ENCODE measurements at regions not wholly inside any gene's neighbourhood (a gene's known extent, or its start where the extent isn't known, plus 50 kb on each side); places are given as distances from the start of the nearest gene placed in this dataset.
"Not testable (repeated sequence)": the region's sequence is repeated elsewhere in the genome, so short reads cannot be mapped to it uniquely, and the experiment has no call there.

DNA sequence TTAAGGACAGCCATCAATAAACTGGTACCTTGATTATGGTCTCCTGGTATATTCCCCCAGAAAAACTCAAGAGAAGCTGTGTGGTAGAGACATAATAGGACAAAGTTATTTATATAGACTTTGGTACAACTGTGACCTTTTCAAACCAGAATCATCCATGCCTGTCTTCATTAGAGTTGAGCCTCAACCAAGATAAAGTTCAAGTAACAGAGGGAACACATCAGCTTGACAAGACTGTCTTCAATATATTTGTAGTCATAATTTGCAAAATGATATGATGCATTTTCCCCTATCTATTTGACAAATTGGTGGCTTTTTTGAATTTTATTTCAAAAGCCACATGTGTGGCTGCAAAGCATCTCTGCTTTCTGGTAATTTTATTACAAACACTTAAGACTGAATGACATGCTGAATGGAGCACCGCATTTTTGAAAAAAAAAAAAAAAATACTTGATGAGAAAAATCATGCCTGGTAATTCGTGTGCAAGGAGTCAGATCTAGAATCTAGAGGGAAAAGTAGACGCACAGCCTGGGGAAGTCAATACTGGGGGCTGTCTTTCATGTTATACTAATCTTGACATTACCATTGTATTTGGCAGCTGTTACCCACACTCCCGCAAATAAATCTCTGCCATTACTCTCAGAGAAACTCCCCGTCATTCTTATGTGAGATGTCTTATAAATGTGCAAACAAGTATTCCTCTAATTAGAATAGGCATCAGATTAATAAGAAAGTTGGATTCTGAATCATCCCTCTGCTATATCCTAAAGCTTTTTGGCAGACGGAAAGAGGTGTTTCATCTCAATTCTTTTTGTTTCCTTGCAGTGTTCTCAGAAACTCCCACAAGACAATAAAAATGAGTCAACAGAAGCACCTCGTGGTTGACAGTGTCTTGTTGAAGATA lies 554.8 kb upstream of the CBLB start:
- DNase-seq, result no peak

DNA sequence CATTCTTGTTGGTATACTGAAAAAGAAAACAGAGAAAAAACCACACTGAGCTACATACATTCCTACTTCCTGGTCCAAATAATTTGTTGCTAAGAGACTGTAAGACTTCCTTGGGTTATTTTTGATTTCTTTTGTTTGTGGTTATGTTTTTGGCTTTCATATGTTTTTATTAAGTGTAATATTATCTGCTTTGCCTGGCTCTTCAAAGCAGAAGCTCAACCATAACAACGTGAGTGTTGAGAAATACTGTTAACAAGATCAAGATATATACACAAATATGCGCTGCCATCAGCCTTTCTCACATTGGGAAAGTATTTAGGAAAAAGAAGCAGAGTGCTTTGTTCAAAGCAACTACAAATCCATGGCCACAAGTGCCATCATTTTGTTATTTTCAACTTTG lies 556.2 kb upstream of the CBLB start:
- DNase-seq, result no peak

DNA sequence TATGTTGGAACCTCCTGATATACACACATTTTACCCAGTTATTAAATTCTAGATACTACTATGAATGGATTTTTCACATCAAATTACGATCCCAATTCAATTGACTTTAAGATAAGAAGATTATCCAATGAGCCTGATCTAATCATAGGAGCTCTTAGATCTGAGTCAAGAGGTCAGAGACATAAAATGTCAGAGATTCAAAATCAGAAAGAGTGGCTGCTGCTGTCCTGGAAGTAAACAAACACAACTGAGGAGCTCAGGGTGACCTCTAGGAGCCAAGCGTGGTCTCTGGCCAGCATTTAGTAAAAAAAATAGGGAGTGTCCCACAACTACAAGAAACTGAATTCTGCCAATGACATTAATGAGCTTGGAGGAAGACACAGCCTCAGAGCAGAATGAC lies 557.1 kb upstream of the CBLB start:
- DNase-seq, result no peak

DNA sequence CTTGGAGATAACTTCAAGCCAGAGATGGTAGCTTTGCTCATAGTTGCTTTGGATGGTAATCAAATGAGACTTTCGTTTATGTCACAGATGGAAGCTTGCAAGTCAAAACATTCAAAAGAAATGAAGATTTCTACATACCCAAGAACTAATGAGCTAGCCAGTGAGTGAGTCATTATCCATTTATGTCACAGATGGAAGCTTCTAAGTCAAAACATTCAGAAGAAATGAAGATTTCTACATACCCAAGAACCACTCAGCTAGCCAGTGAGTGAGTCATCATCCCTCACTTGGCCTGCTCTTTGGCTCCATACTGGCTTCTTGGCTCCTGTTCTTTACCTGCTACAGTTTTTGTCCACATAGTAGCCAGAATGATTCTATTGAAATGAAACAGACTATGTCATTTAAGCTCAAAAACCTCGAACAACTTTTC lies 559.8 kb upstream of the CBLB start:
- no peak for DNase-seq

DNA sequence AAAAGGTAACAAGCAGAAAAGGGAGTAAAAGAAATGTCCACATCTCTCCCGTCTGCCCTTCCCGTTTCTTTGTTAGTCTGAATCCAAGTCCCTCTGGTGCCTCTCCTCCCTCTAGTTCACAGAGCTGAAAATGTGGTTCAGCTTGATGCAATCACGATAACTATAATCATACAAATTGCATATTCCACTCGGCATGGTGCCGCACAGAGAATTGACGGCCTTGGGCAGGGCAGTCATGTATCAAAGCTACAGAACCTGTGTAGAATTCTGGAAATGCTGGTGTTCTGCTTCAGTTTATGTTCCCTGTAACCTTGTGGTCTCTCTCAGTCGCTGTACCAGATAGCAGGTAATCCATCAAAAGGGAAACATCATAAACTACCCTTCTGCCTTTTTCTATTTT lies 562.9 kb upstream of the CBLB start:
- no peak for DNase-seq

DNA sequence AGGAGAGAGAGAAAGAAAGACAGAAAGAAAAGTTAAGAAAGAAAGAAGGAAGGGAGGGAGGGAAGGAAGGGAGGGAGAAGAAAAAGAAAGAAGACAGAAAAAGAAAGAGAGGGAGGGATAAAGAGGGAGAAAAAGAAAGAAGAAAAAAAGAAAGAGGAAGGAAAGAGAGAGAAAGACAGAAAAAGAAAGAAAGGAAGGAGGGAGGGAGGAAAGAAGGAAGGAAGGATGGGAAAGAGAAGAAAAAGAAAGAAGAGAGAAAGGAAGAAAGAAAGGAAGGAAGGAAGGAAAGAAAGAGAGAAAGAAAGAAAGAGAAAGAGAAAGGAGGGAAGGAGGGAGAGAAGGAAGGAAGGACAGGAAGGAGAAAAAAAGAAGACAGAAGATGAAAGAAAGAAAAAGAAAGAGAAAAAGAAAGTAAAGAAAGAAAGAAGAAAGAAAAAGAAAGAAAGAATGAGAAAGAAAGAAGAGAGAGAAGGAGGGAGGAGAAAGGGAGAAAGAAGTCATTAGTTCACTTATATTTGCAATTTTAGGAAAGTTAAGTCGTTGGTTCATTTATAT lies 567.2 kb upstream of the CBLB start:
- DNase-seq, result no peak

DNA sequence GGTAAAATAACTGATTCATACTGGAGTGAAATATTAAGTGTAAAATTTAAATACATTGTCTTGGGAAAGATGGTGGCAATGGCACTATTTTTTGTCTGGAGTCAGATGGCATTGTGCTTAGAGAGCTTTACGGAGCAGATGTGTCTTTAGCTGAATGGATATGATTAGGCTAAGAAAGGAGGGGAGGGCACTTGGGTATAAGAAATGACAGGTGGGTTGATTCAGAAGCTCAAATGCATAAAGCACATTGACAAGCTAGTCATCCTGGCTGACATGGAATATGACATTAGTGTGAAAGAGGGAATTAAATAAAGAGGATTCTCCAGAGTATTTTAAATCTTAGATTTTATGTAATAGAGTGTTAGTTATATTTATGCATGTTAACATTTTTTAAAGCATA lies 570.1 kb upstream of the CBLB start:
- DNase-seq, result no peak

DNA sequence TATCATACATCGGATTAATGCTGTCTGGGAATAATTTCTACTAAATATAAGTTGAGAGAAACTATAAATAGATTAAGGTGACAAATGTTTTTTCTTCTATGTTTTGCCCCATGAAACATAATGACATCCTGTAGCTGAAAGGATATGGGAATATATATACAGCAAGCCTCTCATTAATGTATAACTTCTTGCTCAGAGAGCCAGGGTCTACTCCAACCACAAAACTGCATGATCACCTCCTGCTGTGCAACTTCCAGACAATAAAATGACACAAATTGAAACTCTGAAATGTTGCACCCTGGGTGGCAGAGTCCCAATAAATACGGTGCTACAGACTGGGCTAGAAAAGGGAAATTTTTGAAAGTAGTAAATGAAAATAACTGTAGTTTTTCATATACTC lies 571.9 kb upstream of the CBLB start:
- no peak for DNase-seq

DNA sequence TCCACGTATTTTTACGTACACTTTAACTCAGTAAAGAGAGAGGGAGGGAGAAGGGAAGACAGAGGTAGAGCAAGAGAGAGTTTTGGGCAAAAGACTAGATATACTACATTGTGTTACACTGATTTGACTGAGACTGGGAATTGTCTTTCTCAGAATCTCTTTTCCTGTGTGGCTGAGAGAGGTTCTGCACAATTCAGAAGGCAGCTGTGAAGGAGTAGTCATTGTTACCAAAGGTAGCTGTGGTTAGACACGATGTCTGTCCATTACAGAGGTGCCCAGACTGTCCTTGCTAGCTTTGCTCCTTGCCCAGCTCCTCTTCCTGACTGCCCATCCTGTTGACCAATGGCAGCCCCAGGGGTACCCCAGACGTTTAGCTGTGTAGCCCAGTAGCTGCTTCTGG lies 577.5 kb upstream of the CBLB start:
- DNase-seq, result no peak

DNA sequence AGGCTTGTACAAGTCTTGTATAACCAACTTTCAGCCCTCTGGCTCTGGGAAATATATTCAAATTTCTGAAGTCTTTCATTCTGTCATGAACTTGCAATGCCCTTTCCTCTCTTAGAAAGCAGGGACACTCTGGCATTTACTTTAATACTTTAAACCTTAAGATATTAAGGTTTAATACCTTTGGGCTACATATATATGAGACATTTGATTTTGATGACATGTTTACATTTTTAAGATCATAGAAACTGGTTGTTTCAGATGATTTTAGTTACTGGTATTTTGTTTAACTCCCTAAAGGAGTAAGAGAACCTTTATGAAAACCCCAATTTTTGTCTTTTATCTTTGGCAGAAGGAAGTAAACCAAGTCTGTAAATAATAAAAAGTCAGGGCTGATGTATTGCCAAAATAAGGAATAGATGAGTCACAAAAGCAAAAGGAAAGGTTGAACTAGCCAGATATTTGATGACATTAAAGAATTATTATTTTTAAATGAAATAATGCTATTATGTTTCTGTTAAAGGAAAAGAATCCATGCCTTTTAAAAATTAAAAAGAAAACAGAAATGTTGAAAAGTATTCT lies 579.0 kb upstream of the CBLB start:
- DNase-seq, result no peak

DNA sequence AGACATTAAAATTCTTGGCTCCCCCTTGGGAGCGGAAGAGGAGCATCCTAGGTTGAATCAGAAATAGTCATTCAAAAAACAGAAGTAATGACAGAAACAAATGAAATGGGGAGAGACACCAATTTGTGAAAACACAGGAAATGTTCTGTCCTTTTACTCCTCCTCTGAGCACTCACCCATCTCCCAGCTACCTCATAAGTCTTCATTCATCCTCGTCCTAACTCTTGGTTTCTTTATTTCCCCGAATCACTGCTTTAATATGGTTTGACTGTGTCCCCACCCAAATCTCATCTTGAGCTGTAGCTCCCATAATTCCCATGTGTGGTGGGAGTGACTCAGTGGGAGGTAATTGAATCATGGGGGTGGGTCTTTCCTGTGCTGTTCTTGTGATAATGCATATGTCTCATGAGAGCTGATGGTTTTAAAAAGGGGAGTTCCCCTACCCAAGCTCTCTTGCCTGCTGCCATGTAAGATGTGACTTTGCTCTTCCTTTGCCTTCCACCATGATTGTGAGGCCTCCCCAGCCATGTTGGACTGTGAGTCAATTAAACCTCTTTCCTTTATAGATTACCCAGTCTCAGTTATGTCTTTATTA lies 579.7 kb upstream of the CBLB start:
- DNase-seq, result not testable (repeated sequence)

DNA sequence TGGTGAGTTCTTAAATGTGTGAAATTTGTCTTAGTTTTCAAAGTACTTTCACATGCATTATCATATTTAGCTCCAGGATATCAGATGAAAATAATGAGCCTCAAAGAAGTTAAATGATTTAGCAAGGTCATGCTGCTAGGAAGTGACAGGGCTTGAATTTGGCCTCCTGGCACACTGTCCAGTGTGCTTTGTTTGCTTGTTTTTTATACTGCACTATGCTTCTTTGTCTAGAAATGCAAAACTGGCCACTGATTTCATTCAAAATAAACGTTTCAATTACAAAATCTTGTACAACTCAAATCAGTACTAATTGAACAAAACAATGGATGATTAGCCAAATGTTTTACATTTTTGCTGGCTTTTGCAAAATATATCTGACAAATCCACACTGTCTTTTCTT lies 583.3 kb upstream of the CBLB start:
- no peak for DNase-seq

DNA sequence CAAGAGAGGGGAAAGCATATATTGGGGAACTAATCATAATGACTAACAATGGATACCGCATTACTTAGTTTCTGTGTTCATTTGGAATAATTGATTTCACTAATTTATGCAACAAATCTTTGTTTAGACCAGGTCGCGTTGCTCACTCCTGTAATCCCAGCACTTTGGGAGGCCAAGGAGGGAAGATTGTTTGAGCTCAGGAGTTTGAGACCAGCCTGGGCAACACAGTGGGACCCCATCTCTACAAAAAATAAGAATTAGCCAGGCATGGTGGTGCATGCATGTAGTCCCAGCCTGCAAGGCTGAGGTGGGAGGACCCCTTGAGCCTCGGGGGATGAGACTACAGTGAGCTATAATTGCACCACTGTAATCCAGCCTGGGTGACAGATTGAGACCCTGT lies 585.7 kb upstream of the CBLB start:
- DNase-seq, result no peak

DNA sequence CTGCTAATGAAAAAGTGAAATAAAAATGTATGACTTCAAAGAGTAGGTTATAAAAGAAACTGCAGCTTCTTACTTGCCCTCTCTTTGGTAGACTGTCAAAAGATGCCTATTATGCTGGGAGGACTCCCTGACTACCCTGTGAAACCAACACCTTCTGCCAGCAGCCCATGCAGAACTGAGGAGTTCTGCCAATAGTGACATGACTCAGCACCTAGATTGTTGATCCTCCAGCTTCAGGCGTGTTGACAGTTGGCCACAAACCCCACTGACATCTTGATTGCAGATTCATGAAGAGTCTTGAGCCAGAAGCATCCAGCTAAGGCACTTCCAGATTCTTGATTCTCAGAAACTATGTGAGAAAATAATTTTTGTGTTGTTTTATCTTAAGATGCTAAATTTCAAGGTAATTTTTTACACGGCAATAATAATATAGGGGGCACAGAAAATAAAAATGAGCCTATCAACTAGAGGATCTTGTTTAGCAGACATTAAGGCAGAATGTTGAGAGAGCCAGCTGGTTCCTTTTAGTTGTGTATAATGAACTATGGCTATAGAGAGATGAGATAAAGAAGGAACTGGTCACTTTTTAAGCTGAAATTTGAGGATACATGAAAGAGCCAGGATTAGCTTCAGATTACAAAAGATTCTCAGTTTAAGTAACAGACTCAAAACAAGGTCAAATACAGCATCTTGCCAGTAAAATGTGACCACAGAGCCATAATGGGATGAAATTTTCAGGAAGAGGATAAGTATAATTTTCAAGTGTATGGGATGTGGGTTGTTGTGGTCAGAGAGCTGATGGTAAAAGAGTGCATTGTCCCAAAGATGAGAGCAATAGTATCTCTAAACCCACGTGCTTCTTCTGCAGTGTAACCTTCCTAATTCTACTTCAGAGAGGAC lies 588.7 kb upstream of the CBLB start:
- no peak for DNase-seq

DNA sequence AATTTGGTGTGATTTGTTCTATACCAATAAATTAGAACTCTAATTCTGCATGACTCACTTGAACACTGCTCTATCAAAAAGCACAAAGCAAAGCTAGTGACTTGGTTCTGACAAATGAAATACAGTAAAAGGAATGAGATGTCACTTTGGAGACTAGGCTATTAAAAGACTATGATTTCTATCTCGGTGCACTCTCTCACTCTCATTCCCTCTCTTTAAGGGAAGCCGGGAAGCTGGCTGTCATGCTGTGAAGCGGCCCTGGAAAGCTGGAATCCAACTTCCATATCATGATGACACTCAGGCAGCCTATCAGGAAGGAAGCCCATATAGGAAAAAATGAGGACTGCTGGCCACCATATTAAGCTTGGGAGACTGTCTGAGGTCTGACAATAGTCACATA lies 590.1 kb upstream of the CBLB start:
- no peak for DNase-seq

DNA sequence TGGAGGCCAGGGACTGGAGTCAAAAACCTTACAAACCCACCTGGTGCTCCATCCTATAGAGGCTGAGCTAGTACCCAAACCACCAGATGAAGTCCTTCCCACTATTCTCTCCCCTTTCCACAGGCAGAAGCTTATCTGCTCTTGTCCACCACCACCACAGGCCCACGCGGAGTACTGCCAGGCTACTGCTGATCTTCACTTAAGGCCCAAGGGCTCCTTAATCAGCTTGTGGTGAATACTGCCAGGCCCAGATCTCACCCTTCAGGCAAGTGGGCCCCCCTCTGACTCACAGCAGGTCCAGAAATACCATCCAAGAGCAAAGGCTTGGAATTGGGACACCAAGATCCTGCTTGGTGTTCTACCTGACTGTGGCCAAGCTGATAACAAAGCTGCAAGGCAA lies 598.1 kb upstream of the CBLB start:
- DNase-seq, result no peak

DNA sequence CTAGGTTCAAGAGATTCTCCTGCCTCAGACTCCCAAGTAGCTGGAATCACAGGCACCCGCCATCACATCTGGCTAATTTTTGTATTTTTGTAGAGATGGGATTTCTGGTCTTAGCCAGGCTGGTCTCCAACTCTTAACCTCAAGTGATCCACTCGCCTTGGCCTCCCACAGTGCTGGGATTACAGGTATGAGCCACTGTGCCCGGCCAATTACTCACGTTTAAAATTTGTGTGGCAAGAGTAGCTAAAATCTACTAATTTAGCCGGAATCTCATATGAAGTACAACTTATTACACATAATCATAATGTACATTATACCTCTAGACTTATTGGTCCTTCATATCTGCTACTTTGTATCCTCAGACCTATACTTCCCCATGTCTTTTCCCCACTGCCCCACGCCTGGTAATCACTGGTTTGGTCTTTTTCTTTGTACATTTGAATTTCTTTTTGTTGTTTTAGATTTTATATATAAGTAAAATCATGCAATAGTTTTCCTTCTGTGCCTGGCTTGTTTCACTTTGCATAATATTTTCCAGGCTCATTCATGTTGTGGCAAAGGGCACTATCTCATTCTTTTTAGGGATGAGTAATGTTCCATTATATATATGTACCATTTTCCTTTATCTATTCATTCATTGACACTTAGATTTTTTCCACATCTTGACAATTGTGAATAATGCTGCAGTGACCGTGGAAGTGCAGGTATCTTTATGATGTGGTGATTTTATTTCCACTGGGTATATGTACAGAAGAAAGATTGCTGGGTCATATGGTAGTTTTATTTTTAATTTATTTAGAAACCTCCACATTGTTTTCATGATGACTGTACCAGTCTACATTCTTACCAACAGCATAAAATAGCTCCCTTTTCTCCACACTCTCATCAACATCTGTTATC lies 605.0 kb upstream of the CBLB start:
- no peak for DNase-seq

DNA sequence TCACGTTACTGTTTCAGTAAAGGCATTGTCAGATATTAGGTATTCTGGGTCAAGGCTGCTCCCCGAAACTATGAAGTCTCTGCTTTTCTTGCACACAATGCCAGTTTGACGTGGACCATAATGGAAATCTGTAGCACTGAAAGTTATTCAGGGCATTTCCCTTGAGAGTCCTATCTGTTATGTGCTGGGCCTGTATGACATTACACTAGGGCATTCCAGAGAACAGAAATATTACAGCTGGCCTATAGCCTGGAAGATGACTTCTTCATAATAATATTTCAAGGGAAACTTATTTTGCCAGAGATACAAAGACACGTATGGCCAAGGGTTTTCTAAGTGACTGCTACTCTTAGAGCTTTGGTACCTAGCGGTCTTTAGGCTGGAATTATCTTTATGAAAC lies 613.6 kb upstream of the CBLB start:
- DNase-seq, result no peak

DNA sequence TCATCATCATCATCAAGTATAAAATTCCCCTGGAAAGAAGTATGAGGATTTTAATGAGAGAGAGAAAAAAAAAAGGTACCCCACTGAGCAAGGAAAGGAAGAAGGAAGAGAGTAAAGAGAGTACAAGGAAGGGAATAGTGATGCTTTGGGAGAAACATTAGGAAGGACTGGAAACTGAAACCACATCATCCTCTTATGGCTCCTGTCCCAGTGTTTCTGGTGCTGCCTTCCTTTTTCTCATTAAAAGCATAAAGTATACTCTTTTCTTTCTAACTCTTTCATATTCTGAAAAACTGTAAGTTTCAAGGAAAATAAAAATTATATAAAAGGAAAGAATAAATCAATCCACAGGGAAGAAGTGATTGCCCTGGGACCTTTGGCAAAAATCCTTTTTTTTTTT lies 616.4 kb upstream of the CBLB start:
- DNase-seq, result no peak

DNA sequence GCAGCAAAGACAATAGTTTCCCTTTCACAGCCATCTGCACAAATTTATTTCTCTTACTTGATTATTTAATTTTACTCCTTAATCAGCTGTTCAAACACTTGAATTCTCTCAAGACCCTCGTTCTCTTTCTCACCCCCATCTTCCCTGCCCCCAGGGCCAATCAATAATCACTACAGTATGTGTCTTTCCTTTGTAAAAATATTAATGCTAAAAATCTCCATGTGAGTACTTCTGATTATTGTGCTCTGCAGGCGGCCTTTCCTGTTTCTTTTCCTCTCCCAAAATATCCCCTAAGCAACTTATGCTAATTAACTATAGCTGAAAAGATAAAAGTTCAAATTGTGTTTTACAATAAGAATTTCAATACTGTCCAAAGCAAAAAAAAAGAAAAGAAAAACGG lies 617.0 kb upstream of the CBLB start:
- no peak for DNase-seq

DNA sequence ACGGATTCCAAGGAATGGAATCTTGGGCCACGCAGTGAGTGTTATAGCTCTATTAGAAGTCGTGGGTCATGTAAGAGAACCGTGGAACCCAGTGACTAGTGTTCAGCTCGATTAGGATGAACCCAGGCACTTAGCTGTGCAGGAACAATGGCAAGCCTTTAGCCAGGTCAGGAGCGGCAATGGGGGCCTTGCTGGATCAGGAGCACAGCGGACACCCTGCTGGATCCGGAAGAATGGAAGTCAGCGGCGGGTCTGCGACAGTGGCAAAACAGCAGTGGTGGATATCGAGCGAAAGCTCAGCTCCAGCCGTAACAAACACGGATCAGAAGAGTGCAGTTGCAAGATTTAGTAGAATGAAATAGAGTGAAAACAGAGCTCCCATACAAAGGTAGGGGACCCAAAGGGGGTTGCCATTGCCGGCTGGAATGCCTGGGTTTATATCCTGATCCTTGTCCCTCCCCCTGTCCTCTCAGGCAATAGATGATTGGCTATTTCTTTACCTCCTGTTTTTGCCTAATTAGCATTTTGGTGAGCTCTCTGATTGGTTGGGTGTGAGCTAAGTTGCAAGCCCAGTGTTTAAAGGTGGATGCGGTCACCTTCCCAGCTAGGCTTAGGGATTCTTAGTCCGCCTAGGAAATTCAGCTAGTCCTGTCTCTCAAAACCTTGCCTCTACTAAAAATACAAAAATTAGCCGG lies 618.3 kb upstream of the CBLB start:
- DNase-seq, result not testable (repeated sequence)
